GM19239 (cell line): ENCODE measurements at regions not wholly inside any gene's neighbourhood (a gene's known extent, or its start where the extent isn't known, plus 50 kb on each side); places are given as distances from the start of the nearest gene placed in this dataset.

Source experiments
- DNase-seq: peaks from one replicate; pipeline ENCODE4 v3.0.0; 2011; ENCODE audit warnings: low spot score; ENCODE audit not compliant: insufficient read length
- FAIRE-seq: peaks from 2 replicates; lab custom pipeline; 2011; peaks lifted over from hg19 to GRCh38; lab: Jason Lieb, UNC

DNA sequence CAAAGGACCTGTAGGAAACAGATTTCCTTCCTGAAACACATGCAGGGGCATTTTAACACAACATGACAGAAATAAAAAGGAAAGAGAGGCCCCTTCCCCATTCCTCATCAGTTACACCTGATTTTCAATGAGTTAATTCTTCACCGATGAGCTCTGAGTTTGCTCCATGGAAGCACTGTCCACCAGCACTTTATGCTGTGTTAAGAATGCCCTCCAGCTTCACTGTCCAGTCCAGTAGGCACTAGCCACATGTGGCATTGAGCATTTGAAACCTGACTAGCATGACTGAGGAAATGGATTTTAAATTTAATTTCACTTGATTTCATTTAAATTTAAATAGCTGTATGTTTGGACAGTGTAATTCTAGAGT lies 217.2 kb upstream of the SLC10A2 start:
- DNase-seq (no peak), FAIRE-seq (no peak)

DNA sequence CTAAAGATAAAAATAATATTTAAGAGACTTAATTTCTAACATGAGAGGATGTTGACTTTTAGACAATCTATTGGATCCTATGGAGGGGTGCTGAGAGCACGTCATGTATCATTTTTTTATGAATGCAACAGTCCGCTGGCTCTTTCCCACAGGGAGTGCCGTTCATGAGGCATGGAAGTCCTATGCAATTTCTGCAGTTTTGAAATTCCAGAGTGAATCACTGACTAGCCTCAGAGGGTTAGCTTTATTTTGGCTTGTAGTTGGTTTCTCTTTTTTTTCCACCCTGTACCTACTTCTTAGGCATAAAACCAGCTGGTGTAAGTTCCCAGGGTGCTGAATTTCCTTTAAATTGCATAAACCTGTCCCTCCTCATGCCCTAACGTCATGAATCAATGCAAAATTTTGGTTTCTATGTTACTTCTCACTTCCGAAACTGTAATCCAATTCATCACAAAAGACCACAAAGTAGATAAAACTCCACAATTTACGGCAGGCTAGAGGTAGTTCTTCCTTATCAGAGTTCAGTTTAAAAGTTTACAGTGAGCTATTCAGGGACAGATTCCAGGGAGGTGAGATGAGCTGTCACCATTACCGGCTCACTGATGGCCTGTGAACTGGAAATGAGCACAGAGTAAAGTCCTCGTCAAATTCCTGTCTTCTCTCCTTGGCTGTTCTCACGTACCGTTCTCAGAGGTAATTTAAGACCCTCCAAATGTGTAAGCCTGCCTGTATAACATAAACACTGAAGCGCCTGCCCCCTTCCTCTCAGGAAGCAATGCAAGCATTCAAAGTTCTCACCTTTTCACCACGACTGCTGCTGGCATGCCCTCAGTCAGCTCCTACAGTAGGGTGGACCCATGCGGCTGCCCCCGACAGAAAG lies 216.6 kb upstream of the SLC10A2 start:
- FAIRE-seq, result peak; percentile 79
- DNase-seq, result no peak

DNA sequence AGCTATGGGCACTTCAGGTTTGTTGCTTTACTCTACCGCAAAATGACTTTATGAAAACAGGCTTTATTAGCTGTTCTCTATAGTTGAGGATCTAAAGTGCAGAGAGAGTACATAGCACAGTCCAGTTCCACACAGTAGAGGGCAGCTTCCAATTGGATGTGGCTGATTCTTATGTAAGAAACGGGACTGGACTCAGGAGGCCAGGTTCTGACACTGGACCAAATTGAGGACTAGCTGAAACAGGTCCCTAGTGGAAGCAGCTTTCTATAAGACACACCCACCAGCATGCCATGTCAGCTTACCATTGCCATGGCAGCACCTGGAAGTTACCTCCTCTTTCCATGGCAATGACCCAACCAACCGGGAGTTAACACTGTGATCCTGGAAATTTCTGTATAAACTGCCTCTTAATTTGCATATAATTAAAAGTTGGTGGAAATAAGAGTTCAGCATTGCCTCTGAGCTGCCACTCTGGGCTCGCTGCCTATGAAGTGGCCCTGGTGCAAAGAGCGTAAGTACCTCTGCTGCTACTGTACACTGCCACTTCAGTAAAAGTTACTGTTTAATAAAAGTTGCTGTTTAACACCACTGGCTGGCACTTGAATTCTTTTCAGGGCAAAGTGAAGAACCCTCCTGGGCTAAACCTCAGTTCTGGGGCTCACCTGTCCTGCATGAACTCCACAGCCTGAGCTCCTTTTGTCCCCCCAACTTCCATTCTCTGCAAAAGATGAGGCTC lies 211.9 kb upstream of the SLC10A2 start:
- FAIRE-seq, result peak; percentile 72

DNA sequence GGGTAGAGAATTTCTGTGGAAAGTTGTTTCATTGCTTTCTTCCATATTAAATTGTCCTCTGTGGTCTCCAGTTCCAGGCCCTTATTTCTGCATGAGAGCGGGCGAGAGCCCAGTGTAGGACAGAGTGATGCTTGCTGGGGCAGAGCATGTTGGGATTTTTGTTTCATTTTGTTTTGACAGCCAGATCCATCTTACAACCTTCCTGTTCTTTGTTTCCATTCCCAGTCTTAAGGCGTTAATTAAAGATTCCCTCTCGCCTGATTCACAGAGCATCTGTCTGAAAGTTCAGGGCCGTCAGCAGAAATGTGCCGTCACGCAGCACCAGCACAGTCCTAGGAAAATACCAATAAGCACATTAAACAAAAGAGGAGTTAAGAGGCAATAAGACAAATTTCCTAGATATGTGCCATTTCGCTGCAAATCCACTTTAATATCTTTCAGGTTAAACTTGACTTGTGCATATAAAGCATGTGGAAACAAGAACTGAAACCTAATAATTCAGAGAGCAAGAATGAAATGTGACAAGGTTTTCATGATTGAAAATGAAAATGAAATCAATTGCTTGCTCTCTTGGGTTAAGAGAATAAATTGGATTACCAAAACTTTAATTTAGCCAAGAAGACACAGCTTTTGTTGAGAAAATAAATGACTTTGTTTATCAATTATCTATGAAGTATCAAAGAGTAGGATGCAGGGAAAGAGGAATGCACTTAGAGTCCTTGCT lies 210.7 kb upstream of the SLC10A2 start:
- DNase-seq, result no peak
- FAIRE-seq, result peak; percentile 92

More for the DNA sequence above, 211.9 kb upstream of the SLC10A2 start:
- no peak for DNase-seq

DNA sequence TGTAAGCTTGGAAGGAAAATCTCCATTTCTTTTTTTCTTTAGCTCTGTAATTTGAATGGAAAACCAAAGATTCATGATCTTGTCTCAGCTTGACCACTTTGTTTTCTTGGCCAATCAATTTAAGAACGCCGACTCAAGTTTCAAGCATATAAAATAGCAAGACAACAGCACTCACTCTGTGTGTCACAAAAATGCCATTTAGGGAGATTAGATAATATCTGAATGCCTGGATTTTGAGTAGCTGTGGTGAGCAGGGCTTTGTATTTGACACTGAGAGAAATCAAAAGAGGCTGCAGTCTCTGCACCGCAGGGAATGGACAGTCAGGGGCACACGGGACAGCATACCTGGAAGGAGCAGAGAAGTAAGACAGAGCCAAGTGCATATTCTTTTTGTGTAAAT lies 209.5 kb upstream of the SLC10A2 start:
- DNase-seq (no peak), FAIRE-seq (no peak)

DNA sequence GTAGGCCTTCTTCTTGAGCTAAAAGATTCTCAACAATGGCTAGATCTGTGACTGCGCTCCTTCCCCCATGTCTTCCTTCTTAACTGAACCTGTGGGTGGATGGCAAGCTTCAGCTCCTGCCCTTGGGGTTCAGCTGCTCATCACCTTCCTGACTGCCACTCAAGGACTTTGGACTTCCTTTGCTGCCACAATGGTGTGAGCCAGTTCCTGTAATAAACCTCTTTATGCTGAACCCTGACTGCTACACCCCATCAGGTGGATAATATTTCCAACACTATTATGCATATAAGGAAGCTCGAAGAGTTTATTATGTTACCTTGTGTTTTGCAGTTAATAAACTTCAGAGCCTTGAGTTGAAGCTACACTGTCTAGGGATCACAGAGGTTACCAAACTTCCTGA lies 208.9 kb upstream of the SLC10A2 start:
- DNase-seq, result no peak
- peak; percentile 40 for FAIRE-seq

DNA sequence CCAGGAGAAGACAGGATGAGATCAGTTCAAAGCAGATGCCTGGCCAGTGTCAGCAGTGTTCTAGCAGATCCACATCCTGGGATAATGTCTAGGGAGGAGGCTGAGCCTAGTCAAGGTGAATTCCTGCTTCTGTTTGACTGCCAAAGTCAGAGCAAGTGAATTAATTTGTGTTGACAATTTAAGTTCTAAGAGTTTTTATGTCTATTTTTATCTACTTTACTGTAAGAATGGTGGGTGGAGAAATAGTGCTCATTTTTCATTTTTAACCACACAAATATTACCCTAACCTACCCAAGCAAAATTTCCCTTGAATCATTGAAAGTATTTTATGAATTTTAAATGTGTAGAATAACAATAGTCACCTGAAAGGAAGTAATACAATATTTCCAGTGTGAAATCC lies 207.6 kb upstream of the SLC10A2 start:
- FAIRE-seq (no peak), DNase-seq (no peak)

DNA sequence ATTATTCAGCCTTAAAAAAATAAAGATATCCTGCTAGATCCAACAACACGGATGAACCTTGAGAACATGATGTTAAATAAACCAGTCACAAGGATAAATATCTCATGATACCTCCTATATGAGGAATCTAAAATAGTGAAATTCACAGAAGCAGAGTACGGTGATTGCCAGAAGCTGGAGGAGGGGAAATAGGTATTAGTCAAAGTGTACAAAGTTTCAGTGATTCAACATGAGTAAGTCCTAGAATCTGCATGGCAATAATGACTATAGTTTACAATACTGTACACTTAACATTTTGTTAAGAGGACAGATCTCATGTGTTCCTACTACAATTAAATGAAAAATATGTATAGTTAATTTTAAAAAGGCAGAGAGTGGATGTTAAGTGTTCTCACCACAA lies 206.6 kb upstream of the SLC10A2 start:
- FAIRE-seq (no peak), DNase-seq (no peak)

DNA sequence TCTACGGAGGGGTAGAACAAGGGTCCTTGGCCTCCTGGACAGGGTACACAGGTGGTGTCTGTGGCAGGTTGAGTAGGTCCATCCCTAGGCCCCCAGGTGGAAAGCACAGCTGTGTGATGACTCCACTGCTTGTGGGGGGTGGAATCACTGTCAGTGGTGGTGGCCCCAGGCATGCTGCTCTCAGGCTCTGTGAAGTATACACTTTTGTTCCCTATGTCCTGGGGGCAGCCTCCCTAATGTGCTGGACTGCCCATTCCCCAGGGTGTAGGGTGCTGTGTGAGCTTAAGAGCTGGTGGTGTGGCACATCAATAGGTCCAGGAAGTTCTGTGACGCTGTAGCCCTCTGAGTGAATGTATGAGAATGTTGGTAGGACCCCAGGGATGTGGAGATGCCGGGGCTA lies 197.2 kb upstream of the SLC10A2 start:
- FAIRE-seq (no peak), DNase-seq (no peak)

DNA sequence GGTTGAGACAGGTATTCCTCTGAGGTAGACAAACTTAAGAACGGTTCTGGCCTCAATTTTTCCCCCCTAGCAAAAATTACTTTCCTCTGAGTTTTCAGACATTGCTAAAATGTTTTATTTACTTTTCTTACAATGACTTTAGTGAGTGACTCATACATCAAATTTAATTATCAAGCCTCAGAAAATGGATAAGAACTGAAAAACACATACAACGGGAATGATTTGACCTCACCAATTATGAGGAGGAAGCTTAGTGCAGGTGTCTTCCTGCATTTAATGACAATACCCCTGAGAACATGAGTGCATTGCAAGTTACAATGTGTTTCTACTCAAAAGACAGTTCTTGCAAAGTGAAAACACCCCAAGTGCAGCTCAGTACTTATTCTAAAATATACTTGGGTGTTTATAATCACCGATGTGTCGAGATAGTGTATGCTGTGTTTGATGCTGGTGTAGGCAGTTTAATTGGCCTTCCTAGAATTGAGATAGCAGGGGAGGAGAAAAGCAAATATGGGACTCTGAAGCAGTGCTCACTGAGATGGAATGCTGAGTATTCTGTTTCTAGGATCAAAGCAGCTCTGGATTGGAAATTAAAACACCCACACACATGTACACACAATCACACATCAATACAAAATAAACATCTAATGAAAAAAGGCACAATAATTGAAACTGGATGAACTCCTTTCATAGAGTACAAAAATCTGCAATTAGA lies 189.5 kb upstream of the SLC10A2 start:
- DNase-seq, result no peak
- no peak for FAIRE-seq

DNA sequence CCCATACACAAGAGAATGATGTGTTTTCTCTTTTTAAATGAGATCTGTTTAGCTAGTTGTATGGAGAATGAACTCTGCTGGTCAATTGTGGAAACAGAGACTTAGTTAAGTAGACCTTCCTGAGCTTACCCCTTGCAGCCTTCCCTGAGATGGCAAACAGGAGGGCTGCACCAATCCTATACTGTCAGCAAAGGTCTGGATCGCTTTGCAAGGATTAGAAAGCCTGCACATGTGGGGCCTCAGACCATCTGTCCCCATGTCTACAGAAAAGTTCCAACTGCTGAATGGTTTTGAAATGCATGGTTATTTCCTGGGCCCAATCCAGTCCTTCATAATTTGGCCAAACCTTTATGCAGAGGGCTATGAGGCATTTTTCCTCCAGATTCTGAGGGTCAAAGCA lies 183.9 kb upstream of the SLC10A2 start:
- FAIRE-seq, result no peak

DNA sequence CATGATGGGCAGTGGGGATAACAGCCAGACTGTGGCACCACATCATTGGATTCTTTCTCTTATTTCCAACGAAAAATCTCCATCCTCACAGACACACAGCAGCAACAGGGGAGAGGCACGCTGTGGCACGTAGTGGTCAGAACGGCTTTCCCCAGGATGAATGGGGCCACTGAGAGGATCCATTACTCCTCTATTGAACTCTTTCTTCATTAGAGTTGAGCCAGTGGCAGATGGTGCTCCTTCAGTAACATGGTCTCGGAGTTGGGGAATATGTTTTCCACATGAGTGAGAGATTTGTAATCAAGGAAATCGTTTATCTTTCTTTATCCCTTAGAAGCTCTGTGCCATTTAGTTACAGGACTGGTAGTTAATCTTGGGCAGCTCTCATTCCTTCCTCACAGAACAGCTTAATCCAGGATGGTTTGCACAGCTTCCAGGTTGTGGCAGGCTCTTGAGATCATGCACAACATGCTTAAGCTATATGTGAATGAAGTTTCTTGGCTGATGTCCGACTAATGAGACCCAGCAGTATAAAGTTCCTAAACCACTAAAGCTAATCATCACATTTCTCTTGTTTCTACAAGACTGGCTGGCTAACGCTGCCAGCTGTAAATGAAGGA lies 180.5 kb upstream of the SLC10A2 start:
- DNase-seq (no peak), FAIRE-seq (no peak)

More for the DNA sequence above, 183.9 kb upstream of the SLC10A2 start:
- DNase-seq, result no peak

DNA sequence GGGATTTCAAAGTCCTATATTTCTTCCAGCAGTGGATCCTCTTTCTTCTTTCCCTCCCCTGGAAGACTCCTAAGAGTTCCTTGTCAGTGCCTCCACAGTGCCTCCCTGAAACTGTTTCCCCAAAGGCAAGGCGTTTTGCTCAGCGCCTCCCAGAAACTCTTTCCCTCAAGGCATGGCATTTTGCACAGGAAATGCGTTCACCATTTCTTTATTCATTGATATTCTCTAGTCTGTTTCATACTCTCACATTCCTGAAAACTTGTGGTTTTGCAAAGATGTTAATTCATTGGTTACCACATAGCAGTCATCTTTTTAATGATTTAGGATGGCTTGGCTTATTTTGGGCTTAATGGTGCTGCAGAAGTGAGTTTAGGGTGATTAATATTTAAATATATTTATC lies 177.3 kb upstream of the SLC10A2 start:
- DNase-seq, result no peak
- FAIRE-seq, result no peak

DNA sequence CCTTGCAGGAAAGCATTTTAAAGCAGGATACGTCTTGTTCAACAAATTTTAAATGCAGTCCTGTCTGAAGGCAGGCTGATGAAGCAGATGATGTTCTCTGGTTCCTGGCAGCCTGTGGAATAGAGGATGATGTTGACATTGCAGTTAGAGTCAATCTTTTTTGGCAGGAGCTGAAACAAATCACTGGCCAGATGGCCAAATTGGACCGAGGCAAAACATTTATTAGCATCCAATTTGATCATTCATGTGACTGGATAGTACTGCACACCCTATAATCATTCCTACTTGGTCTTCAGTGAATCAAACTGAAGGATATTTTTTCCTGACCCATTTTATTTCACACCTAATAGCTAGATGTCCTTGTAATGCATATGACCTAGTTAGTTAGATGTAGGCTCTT lies 172.2 kb upstream of the SLC10A2 start:
- no peak for FAIRE-seq
- DNase-seq, result no peak

DNA sequence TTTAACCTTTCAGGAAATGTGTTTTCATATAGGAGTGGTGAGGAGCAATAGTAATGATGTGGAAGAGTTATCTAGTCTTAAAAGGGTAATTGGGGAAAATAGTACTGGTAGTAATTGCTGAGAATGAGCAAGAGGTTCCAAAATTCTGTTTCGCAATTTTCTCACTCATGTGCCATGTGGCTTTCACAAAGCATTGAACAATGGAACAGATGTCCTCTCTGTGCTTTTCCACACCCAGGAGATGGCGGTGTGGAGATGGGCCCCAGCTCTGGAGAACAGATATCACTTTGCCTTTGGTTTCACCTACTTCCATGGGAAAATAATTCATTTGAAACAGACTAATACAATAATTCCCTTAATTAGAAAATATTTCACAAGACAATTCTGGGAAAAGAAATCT lies 170.0 kb upstream of the SLC10A2 start:
- FAIRE-seq (no peak), DNase-seq (no peak)

DNA sequence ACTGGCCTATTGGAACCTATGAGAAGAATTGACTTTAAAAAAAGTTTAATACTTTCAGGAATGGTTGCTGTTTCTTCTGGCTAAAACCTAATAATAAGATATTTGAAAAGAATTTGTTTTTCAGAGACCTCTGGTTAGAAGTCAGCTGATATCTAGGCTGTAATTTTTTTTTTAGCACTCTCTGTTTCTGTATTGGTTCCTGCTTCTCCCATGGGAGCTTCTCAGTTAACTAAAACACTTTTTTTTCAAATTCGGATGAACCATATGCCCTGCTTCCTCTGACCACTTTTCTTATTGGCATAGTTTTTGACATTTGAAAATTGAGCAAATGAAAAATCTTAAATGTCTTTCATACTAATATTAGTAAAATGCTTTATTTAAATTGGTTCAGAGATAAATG lies 163.5 kb upstream of the SLC10A2 start:
- FAIRE-seq (no peak), DNase-seq (no peak)

DNA sequence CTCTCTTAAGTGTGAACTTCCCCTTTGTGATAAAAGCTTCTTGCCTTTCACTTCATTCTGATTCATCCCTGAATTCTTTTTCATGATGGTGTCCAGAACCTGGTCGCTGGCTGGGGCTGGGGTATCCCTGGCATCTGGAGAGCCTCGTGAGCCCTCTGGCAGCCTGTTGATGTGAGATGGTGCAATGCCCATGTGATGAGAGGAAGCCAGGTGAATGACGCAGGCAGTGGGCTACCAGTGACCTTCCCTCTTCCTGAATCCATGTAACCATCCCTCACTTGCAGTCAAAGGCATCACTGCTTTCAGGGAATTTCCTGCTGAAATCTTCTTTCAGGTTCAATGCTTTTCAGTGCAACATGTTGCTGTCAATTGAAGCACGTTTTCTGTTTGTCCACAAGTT lies 158.6 kb upstream of the SLC10A2 start:
- DNase-seq, result no peak
- FAIRE-seq, result no peak

DNA sequence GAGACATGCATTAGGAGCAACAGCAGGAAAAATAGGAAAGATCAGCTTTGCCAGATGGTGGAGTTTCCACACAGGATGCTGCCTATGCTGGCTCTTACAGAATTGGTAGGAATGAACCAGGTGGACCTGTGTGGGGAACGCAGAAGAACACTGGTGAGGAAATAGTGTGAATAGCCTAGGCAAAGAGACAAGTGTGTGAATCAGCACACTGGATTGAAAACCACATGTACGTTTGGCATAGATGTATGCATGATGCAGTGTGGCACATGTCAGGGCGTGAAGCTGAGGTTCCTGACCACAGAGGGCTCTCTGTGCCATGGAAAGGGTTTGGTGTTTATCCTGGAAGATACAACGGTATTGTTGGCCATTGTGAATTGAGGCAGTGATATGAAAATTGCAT lies 156.5 kb upstream of the SLC10A2 start:
- DNase-seq, result no peak
- FAIRE-seq, result no peak

DNA sequence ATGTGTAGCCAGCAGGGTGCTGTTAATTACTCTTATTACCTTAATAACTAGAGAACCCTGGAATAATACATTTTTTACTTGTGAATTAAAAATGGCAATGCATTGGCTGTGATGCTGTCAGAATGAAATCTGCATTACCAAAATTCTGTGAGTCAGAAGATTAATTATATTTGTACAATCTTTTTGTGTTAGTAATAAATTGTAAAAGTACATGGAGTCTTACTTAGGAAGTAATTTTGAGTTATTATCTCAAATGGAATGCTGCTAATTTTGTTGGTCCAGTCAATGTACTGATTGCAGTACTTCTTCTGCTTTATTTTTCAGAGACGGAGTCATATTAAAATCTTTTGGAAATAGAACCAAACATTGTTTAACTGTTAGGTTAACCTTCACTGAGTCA lies 152.0 kb upstream of the SLC10A2 start:
- FAIRE-seq, result no peak
- no peak for DNase-seq

DNA sequence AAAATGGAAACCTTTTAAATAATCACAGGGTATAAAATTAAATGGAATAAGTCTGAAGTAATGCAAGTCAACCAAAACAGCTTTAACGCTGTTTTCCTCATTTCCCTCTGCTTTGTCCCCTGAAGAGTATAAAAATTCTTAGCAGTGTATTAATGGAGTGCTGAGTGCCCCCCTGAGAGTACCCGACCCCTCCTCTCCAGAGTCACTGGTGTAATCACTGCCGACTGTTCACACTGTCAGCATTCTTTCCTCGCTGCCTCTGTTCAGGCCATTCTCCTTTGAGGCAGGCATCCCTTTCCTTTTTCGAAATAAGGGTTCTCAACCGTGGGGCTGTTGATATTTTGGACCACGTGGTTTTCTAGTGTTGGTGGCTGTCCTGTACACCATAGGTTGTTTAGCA lies 146.9 kb upstream of the SLC10A2 start:
- DNase-seq (no peak), FAIRE-seq (no peak)
